Suprapubic skin (tissue), 4 donors: ENCODE measurements at regions not wholly inside any gene's neighbourhood (a gene's known extent, or its start where the extent isn't known, plus 50 kb on each side); places are given as distances from the start of the nearest gene placed in this dataset.

ENCODE experiments used
- DNase-seq, 2 donors: peaks; one replicate each; pipeline ENCODE4 v3.0.0-alpha.2; 2019; ENCODE audit warnings: low spot score in 2 of 2
- H3K27ac ChIP-seq: fragments of 200-600 bp; sonication (generic); one replicate; pipeline ENCODE4 v1.5.1; 2019
- H3K27me3 ChIP-seq: fragments of 200-600 bp; sonication (generic); one replicate; pipeline ENCODE4 v1.5.1; 2019
- H3K36me3 ChIP-seq: fragments of 200-600 bp; sonication (generic); one replicate; pipeline ENCODE4 v1.5.1; 2019
- H3K4me1 ChIP-seq: fragments of 200-600 bp; sonication (generic); one replicate; pipeline ENCODE4 v1.5.1; 2019
- H3K4me3 ChIP-seq: fragments of 200-600 bp; sonication (generic); one replicate; pipeline ENCODE4 v1.5.1; 2019; ENCODE audit warnings: mild to moderate bottlenecking
- H3K9me3 ChIP-seq: fragments of 200-600 bp; sonication (generic); one replicate; pipeline ENCODE4 v1.5.1; 2019
- CTCF ChIP-seq, 2 donors: fragments of 200-600 bp in 1 of 2; fragments of 450-650 bp in 1 of 2; sonication (generic) in 1 of 2; IDR thresholded peaks; one replicate each; pipeline ENCODE4 v1.5.1; 2016 to 2019; ENCODE audit warnings: antibody characterized with exemption in 2 of 2, mild to moderate bottlenecking in 1 of 2, moderate library complexity in 1 of 2
- EP300 ChIP-seq: sonication (generic); formaldehyde crosslinking; IDR thresholded peaks from one replicate; pipeline ENCODE4 v1.6.1; 2017; ENCODE audit warnings: antibody characterized with exemption
- POLR2A ChIP-seq, 2 donors: fragments of 450-650 bp; IDR thresholded peaks; one replicate each; pipeline ENCODE4 v1.6.1; 2017; ENCODE audit warnings: antibody characterized with exemption in 2 of 2, mild to moderate bottlenecking in 2 of 2, moderate library complexity in 2 of 2
- POLR2AphosphoS5 ChIP-seq, 3 donors: sonication (generic); formaldehyde crosslinking; IDR thresholded peaks; one replicate each; pipeline ENCODE4 v1.6.1; 2017; ENCODE audit warnings: antibody characterized with exemption in 3 of 3
- WGBS: methylation state at CpG from one replicate; pipeline ENCODE4 v1.1.5; 2018; 5-methylcytosine and 5-hydroxymethylcytosine counted together

DNA sequence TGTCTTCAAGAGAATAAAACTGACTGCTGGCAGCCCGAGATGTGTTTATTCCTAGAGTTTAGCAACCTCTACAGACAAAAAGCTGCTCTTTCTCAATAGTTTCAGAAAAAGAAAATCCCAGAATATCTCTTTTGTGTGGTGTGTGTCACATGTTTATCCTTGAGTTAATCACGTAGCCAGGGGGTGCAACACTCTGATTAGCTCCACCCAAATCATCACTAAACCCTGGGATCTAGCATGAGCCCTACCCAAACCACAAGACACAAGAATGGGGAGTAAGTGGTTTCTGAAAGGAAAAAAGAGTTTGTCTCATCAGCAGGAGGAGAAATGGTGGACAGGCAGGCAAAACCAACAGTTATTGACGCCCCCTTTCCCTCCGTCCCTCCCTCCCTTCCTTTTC lies 78.5 kb upstream of the AGBL1 start:
- Histone ChIP-seq H3K9me3 (no peaks in the 10 kb centered on the region), H3K27ac (no peak overlapping the region), H3K4me1 (no peaks in the 10 kb centered on the region), H3K27me3 (peaks cover 3% of the 10 kb centered on the region), H3K36me3 (no peaks in the 10 kb centered on the region), H3K4me3 (no peak overlapping the region)
- TF ChIP-seq POLR2A (IDR thresholded peaks at IDR 0.05), result no peak
- no peak for TF ChIP-seq EP300
- no peak for TF ChIP-seq CTCF (IDR thresholded peaks at IDR 0.05)
- WGBS, result 39% methylated on average over 4 of the region's 4 CpGs
- no peak for DNase-seq

DNA sequence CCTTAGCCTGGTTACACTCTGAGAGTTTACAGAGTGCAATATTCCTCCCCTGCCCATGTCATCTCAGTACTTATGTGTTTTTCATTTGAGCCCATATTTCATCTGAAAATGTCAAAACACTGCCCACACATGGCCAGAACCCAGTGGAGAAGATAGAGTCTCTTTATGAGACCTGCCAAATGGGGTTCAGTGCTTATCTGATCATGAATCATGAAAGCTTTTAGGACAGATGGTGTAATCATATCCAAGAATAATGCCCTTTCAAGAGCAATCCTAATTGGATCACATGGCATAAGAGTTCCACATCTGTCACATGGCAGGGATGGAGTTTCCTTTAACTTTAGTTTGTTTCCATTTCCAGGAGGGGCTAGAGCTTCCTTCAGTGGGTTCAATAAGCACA lies 77.2 kb upstream of the AGBL1 start:
- Histone ChIP-seq H3K36me3 (no peaks in the 10 kb centered on the region), H3K27me3 (peaks cover 3% of the 10 kb centered on the region), H3K4me3 (no peak overlapping the region), H3K9me3 (no peaks in the 10 kb centered on the region), H3K27ac (no peak overlapping the region), H3K4me1 (no peaks in the 10 kb centered on the region)
- TF ChIP-seq EP300 (no peak), POLR2AphosphoS5 (IDR thresholded peaks at IDR 0.05) (no peak), POLR2A (IDR thresholded peaks at IDR 0.05) (no peak), CTCF (IDR thresholded peaks at IDR 0.05) (no peak)
- DNase-seq, result no peak

DNA sequence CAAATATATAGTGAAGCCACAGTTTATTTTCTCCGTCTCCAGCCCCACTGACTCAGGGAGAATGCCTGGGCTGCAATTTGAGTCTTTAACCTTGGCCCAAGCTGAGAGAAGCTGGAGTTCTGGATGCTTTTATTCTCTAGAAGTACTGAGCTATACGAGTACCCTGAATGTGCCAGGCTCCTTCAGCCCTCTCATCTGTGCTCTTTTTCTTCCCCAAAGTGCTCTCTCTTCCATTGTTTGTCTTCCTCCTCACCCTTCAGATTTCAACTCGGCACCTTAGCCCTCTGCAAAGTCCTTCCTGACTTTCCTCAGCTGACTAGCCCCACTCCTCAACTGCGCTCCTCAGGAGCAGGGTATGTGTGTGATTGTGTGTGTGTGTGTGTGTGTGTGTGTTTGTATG lies 75.6 kb upstream of the AGBL1 start:
- DNase-seq, result no peak
- no peaks in the 10 kb centered on the region for H3K9me3 ChIP-seq
- no peaks in the 10 kb centered on the region for H3K36me3 ChIP-seq
- H3K27me3 ChIP-seq, result peaks cover 3% of the 10 kb centered on the region
- H3K27ac ChIP-seq, result no peak overlapping the region
- H3K4me3 ChIP-seq, result no peak overlapping the region
- no peaks in the 10 kb centered on the region for H3K4me1 ChIP-seq
- 88% methylated on average over 4 of the region's 4 CpGs for WGBS
- TF ChIP-seq CTCF (IDR thresholded peaks at IDR 0.05) (no peak), EP300 (no peak), POLR2A (IDR thresholded peaks at IDR 0.05) (no peak), POLR2AphosphoS5 (IDR thresholded peaks at IDR 0.05) (no peak)

DNA sequence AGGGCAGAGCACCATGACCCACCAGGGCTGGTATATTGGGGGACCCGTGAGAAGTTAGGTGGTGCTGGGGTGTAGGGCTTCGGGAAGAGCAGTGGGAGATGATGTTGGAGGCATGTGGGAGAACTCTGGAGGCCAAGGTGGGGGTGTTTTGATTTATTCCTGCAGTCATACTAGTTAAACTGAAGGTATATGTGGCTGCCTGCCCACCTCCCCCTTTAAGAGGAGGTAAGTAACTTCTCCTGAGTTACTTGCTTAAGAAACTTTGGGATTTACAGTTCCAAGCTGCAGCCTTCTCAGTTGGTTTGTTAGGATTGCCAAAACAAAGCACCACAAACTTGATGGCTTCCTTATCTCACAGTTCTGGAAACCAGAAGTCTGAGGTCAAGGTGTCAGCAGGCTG lies 73.1 kb upstream of the AGBL1 start:
- no peak overlapping the region for H3K4me3 ChIP-seq
- no peak overlapping the region for H3K27ac ChIP-seq
- DNase-seq, result no peak
- H3K9me3 ChIP-seq, result no peaks in the 10 kb centered on the region
- WGBS, result 75% methylated on average over 2 of the region's 2 CpGs
- H3K4me1 ChIP-seq, result no peaks in the 10 kb centered on the region
- no peak for TF ChIP-seq CTCF (IDR thresholded peaks at IDR 0.05)
- no peak for TF ChIP-seq POLR2AphosphoS5 (IDR thresholded peaks at IDR 0.05)
- TF ChIP-seq EP300, result no peak
- no peak for TF ChIP-seq POLR2A (IDR thresholded peaks at IDR 0.05)
- no peaks in the 10 kb centered on the region for H3K36me3 ChIP-seq
- peaks cover 3% of the 10 kb centered on the region for H3K27me3 ChIP-seq

DNA sequence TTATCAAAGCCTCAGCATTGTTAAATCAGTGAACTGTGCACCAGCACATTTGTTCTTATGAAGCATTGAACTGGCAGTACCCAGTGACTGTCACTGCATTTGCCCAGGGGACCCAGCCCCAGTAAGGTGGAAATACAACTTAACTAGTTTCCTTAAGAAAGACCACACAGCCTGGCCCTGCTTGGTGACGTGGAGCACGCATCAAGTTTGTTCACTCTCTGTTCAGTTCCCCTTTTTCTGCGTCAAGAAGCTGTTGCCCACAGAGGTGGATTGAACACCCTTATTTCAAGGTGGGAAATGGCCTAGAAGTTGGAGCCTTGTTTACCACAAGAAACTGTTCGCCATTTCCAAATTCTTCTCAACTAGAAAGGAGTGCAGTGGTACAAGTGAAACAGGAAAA lies 69.9 kb upstream of the AGBL1 start:
- no peaks in the 10 kb centered on the region for H3K36me3 ChIP-seq
- no peaks in the 10 kb centered on the region for H3K9me3 ChIP-seq
- no peaks in the 10 kb centered on the region for H3K4me1 ChIP-seq
- H3K27ac ChIP-seq, result no peak overlapping the region
- no peak overlapping the region for H3K4me3 ChIP-seq
- H3K27me3 ChIP-seq, result no peaks in the 10 kb centered on the region
- TF ChIP-seq EP300, result no peak
- 81% methylated on average over 4 of the region's 4 CpGs for WGBS
- no peak for DNase-seq

DNA sequence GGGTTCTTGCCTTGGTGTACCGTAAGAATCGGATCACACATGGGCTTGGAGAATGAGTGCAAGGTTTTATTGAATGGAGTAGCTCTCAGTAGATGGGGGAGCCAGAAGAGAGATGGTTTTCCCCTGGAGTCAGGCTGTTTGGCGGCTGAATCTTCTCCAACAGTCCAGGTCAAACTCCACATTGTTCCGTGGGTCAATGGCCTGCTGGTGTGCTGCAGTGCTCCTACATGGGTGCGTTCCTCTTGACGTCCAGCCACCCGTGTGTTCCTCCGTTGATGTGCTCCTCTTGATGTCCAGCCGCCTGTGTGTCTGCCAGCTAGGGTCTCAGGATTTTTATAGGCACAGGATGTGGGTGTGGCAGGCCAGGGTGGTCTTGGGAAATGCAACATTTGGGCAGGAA lies 69.3 kb upstream of the AGBL1 start:
- no peak overlapping the region for H3K27ac ChIP-seq
- TF ChIP-seq CTCF (IDR thresholded peaks at IDR 0.05) (no peak), POLR2AphosphoS5 (IDR thresholded peaks at IDR 0.05) (no peak), POLR2A (IDR thresholded peaks at IDR 0.05) (no peak), EP300 (no peak)
- H3K36me3 ChIP-seq, result no peaks in the 10 kb centered on the region
- no peaks in the 10 kb centered on the region for H3K27me3 ChIP-seq
- no peaks in the 10 kb centered on the region for H3K9me3 ChIP-seq
- no peaks in the 10 kb centered on the region for H3K4me1 ChIP-seq
- H3K4me3 ChIP-seq, result no peak overlapping the region
- DNase-seq, result no peak
- WGBS, result 97% methylated on average over 9 of the region's 9 CpGs
